ENCODE measurements at regions not wholly inside any gene's neighbourhood (a gene's known extent, or its start where the extent isn't known, plus 50 kb on each side); places are given as distances from the start of the nearest gene placed in this dataset.
"Not testable (repeated sequence)": the region's sequence is repeated elsewhere in the genome, so short reads cannot be mapped to it uniquely, and the experiment has no call there.

DNA sequence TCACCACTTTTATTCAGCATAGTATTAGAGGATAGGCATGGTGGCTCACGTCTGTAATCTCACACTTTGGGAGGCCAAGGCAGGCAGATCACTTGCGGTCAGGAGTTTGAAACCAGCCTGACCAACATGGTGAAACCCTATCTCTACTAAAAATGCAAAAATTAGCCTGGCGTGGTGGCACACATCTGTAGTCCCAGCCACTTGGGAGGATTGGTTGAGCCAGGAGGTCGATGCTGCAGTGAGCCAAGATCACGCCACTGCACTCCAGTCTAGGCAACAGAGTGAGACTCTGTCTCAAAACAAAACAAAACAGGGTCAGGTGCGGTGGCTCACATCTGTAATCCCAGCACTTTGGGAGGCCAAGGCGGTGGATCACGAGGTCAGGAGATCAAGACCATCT, 190.3 kb upstream of the SFSWAP start:
- TF ChIP-seq MXI1 (conservative IDR thresholded peaks at IDR 0.05; ENCODE audit: poor library complexity, severe bottlenecking); TAF1 (IDR thresholded peaks at IDR 0.05; ENCODE audit: low read depth); POLR2AphosphoS5 (IDR thresholded peaks at IDR 0.05); SMC3 (conservative IDR thresholded peaks at IDR 0.05; ENCODE audit: poor library complexity); EZH2 (IDR thresholded peaks at IDR 0.05; ENCODE audit: borderline replicate concordance, insufficient read depth, low read length, poor library complexity, severe bottlenecking): not testable (repeated sequence)
- TF ChIP-seq, protein P1, sequence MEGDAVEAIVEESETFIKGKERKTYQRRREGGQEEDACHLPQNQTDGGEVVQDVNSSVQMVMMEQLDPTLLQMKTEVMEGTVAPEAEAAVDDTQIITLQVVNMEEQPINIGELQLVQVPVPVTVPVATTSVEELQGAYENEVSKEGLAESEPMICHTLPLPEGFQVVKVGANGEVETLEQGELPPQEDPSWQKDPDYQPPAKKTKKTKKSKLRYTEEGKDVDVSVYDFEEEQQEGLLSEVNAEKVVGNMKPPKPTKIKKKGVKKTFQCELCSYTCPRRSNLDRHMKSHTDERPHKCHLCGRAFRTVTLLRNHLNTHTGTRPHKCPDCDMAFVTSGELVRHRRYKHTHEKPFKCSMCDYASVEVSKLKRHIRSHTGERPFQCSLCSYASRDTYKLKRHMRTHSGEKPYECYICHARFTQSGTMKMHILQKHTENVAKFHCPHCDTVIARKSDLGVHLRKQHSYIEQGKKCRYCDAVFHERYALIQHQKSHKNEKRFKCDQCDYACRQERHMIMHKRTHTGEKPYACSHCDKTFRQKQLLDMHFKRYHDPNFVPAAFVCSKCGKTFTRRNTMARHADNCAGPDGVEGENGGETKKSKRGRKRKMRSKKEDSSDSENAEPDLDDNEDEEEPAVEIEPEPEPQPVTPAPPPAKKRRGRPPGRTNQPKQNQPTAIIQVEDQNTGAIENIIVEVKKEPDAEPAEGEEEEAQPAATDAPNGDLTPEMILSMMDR (IDR thresholded peaks at IDR 0.05; ENCODE audit: poor library complexity, severe bottlenecking): not testable (repeated sequence)
- TF ChIP-seq, protein P2, sequence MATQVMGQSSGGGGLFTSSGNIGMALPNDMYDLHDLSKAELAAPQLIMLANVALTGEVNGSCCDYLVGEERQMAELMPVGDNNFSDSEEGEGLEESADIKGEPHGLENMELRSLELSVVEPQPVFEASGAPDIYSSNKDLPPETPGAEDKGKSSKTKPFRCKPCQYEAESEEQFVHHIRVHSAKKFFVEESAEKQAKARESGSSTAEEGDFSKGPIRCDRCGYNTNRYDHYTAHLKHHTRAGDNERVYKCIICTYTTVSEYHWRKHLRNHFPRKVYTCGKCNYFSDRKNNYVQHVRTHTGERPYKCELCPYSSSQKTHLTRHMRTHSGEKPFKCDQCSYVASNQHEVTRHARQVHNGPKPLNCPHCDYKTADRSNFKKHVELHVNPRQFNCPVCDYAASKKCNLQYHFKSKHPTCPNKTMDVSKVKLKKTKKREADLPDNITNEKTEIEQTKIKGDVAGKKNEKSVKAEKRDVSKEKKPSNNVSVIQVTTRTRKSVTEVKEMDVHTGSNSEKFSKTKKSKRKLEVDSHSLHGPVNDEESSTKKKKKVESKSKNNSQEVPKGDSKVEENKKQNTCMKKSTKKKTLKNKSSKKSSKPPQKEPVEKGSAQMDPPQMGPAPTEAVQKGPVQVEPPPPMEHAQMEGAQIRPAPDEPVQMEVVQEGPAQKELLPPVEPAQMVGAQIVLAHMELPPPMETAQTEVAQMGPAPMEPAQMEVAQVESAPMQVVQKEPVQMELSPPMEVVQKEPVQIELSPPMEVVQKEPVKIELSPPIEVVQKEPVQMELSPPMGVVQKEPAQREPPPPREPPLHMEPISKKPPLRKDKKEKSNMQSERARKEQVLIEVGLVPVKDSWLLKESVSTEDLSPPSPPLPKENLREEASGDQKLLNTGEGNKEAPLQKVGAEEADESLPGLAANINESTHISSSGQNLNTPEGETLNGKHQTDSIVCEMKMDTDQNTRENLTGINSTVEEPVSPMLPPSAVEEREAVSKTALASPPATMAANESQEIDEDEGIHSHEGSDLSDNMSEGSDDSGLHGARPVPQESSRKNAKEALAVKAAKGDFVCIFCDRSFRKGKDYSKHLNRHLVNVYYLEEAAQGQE (IDR thresholded peaks at IDR 0.05; ENCODE audit: borderline replicate concordance): not testable (repeated sequence)

Data from neural cell (in vitro differentiated cells).